ENCODE measurements at regions not wholly inside any gene's neighbourhood (a gene's known extent, or its start where the extent isn't known, plus 50 kb on each side); places are given as distances from the start of the nearest gene placed in this dataset.

GRCh38 chr20:39812116-39812515 lies 850.0 kb downstream of the DHX35 start:
- peak overlapping the region; percentile 27; the same call in 1 of the 2 replicates for H2AFZ ChIP-seq (ENCODE audit: low read length)
- WGBS, 2 experiments (ENCODE audit: extremely low coverage in 1 of 2, insufficient coverage in 1 of 2, insufficient read length in 1 of 2, insufficient replicate concordance in 2 of 2, low coverage in 1 of 2, low lambda C conversion rate in 2 of 2, missing lambda C conversion rate in 1 of 2), result 100% methylated on average over 2 of the region's 2 CpGs; no CpG with 5 or more reads in 1 of the 2 experiments

More at GRCh38 chr20:39812116-39812515, 850.0 kb downstream of the DHX35 start:
- CTCF ChIA-PET (ENCODE audit: partially characterized antibody), result interaction anchor here (1.4 kb wide), 1 partner anchor 17 kb away, joined by 5 read pairs; no protein-coding TSS in a partner anchor
- Histone ChIP-seq H3K4me1 (replicated peaks in 1 of 4; ENCODE audit: control insufficient read depth in 3 of 4, insufficient read depth in 4 of 4, low read length in 3 of 4) (no peaks in the 10 kb centered on the region), H2BK5ac (ENCODE audit: low read depth, low read length) (peak overlapping the region; percentile 1; the same call in 1 of the 2 replicates), H3K23me2 (ENCODE audit: low read depth, low read length) (no peaks in the 10 kb centered on the region), H3K4ac (replicated peaks; ENCODE audit: insufficient read length, low read depth, low read length) (no peak overlapping the region), H3K27ac (ENCODE audit: low read depth, low read length) (no peak overlapping the region), H2BK12ac (ENCODE audit: low read depth, low read length) (no peak overlapping the region), H3K4me2 (ENCODE audit: insufficient read depth in 1 of 2, low read depth in 2 of 2, low read length in 2 of 2) (no peak overlapping the region), H2BK15ac (ENCODE audit: low read length) (no peak overlapping the region), H3K14ac (ENCODE audit: insufficient read length) (no peak overlapping the region), H2BK120ac (replicated peaks; ENCODE audit: low read depth, low read length) (no peak overlapping the region), H3K36me3 (ENCODE audit: control insufficient read depth in 2 of 4, insufficient read depth in 4 of 4, low read length in 3 of 4) (no peaks in the 10 kb centered on the region), H3K27me3 (replicated peaks in 1 of 4; ENCODE audit: control insufficient read depth in 3 of 4, extremely low read depth in 1 of 4, insufficient read depth in 3 of 4, low read length in 3 of 4) (no peaks in the 10 kb centered on the region), H3K56ac (replicated peaks; ENCODE audit: insufficient read length, low read depth, low read length) (no peak overlapping the region), H3K79me1 (ENCODE audit: low read depth, low read length) (no peaks in the 10 kb centered on the region), H3K23ac (ENCODE audit: insufficient read length) (no peak overlapping the region), H2BK20ac (ENCODE audit: low read length) (no peak overlapping the region), H3K18ac (ENCODE audit: extremely low read depth, low read length) (no peak overlapping the region), H2AK5ac (ENCODE audit: low read depth, low read length) (no peak overlapping the region), H3K4me3 (ENCODE audit: extremely low read depth in 1 of 4, insufficient read depth in 2 of 4, low read depth in 3 of 4, low read length in 4 of 4) (no peak overlapping the region), H3K79me2 (ENCODE audit: control insufficient read depth in 1 of 2, insufficient read depth in 2 of 2, low read length in 2 of 2) (no peaks in the 10 kb centered on the region), H4K20me1 (replicated peaks in 1 of 2; ENCODE audit: control insufficient read depth in 1 of 2, insufficient read depth in 2 of 2, low read length in 2 of 2) (no peaks in the 10 kb centered on the region), H3K9me3 (ENCODE audit: insufficient read depth in 2 of 2, low read depth in 1 of 2, low read length in 1 of 2) (no peaks in the 10 kb centered on the region), H4K8ac (ENCODE audit: extremely low read depth, insufficient read depth, low read length) (no peak overlapping the region), H4K5ac (ENCODE audit: insufficient read length, low read depth, low read length) (no peak overlapping the region), H3K9ac (replicated peaks in 1 of 4; ENCODE audit: extremely low read depth in 1 of 4, low read depth in 3 of 4, low read length in 3 of 4) (no peak overlapping the region), H4K91ac (replicated peaks; ENCODE audit: insufficient read length, low read length) (peak overlapping the region; percentile 67)
- POLR2A ChIA-PET (ENCODE audit: partially characterized antibody), result no interaction called here
- TF ChIP-seq TBP (IDR thresholded peaks at IDR 0.05; ENCODE audit: low read depth, low read length) (no peak), POLR2AphosphoS5 (IDR thresholded peaks at IDR 0.05; ENCODE audit: low read depth, low read length) (no peak), SIRT6 (IDR thresholded peaks at IDR 0.05; ENCODE audit: low read length) (no peak), SP2 (IDR thresholded peaks at IDR 0.05; ENCODE audit: low read length) (no peak), POLR2A (IDR thresholded peaks at IDR 0.05; ENCODE audit: control extremely low read depth in 1 of 2, low read depth in 2 of 2, low read length in 2 of 2) (no peak), JUND (IDR thresholded peaks at IDR 0.05; ENCODE audit: low read length) (no peak), NANOG (IDR thresholded peaks at IDR 0.05; ENCODE audit: insufficient read depth, low read depth, low read length, poor library complexity, severe bottlenecking) (no peak), POU5F1 (IDR thresholded peaks at IDR 0.05; ENCODE audit: low read depth, low read length) (no peak), CEBPB (IDR thresholded peaks at IDR 0.05; ENCODE audit: low read depth, low read length) (no peak)
- TF ChIP-seq, protein P1, sequence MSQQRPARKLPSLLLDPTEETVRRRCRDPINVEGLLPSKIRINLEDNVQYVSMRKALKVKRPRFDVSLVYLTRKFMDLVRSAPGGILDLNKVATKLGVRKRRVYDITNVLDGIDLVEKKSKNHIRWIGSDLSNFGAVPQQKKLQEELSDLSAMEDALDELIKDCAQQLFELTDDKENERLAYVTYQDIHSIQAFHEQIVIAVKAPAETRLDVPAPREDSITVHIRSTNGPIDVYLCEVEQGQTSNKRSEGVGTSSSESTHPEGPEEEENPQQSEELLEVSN (IDR thresholded peaks at IDR 0.05), result no peak
- FAIRE-seq (no peak), DNase-seq (ENCODE audit: low read depth in 1 of 2, low spot score in 2 of 2) (no peak)
